Natural killer cell treated with Interleukin-12 subunit alpha and Interleukin-12 subunit beta and Interleukin-15 and Interleukin-18, amount 100 ng/mL, for 72 hours (primary cell): ENCODE measurements at regions not wholly inside any gene's neighbourhood (a gene's known extent, or its start where the extent isn't known, plus 50 kb on each side); places are given as distances from the start of the nearest gene placed in this dataset.

Source experiments
- ATAC-seq, 2 donors: fragments of 150-1000 bp; cut with Tn5 transposase in 1 of 2; sonication (Bioruptor Pico), chemical (Tn5 transposase) in 1 of 2; 2 replicates each; pipeline ENCODE4 v1.10.0; 2021
- DNase-seq: peaks from one replicate; pipeline ENCODE4 v3.0.0; 2022; ENCODE audit warnings: low spot score
- H3K27ac Mint-ChIP-seq, 2 donors: 1 replicate in 1 of 2; 2 replicates in 1 of 2; pipeline ENCODE4 v1.8.0; 2022; ENCODE audit warnings: mixed read lengths in 2 of 2, mild to moderate bottlenecking in 1 of 2, moderate library complexity in 1 of 2
- H3K27me3 Mint-ChIP-seq, 2 donors: 1 replicate in 1 of 2; 2 replicates in 1 of 2; pipeline ENCODE4 v1.8.0; 2022; ENCODE audit warnings: mixed read lengths in 2 of 2
- H3K36me3 Mint-ChIP-seq: one replicate; pipeline ENCODE4 v1.8.0; 2022; ENCODE audit warnings: mixed read lengths
- H3K4me1 Mint-ChIP-seq, 2 donors: 1 replicate in 1 of 2; 2 replicates in 1 of 2; pipeline ENCODE4 v1.8.0; 2022; ENCODE audit warnings: low read depth in 2 of 2, mixed read lengths in 2 of 2, mild to moderate bottlenecking in 1 of 2
- H3K4me3 Mint-ChIP-seq: one replicate; pipeline ENCODE4 v1.8.0; 2022; ENCODE audit warnings: mixed read lengths
- H3K9me3 Mint-ChIP-seq: 2 replicates; pipeline ENCODE4 v1.8.0; 2022; ENCODE audit warnings: mixed read lengths

- ATAC-seq = no peak
Observed at GRCh38 chr9:99305820-99306811, 84.0 kb downstream of the SEC61B start.

GRCh38 chr9:99307851-99308250 lies 85.8 kb downstream of the SEC61B start:
- Mint-ChIP-seq H3K4me3 (no peak overlapping the region), H3K36me3 (no peaks in the 10 kb centered on the region), H3K27me3 (peaks cover 10 to 22% of the 10 kb centered on the region in 2 donors), H3K9me3 (no peaks in the 10 kb centered on the region), H3K4me1 (no peaks in the 10 kb centered on the region), H3K27ac (no peak overlapping the region)
- no peak for DNase-seq
- no peak for ATAC-seq

More at GRCh38 chr9:99305820-99306811, 84.0 kb downstream of the SEC61B start:
- peaks cover 10 to 28% of the 10 kb centered on the region in 2 donors for H3K27me3 Mint-ChIP-seq
- H3K36me3 Mint-ChIP-seq = no peaks in the 10 kb centered on the region
- no peak overlapping the region for H3K4me3 Mint-ChIP-seq
- H3K4me1 Mint-ChIP-seq = no peaks in the 10 kb centered on the region
- H3K9me3 Mint-ChIP-seq = no peaks in the 10 kb centered on the region
- DNase-seq = no peak
- no peak overlapping the region for H3K27ac Mint-ChIP-seq

- no peak for ATAC-seq
- no peaks in the 10 kb centered on the region for H3K36me3 Mint-ChIP-seq
- DNase-seq = no peak
- H3K27me3 Mint-ChIP-seq = peaks cover 10 to 17% of the 10 kb centered on the region in 2 donors
- no peak overlapping the region for H3K27ac Mint-ChIP-seq
- no peaks in the 10 kb centered on the region for H3K4me1 Mint-ChIP-seq
- H3K4me3 Mint-ChIP-seq = no peak overlapping the region
- no peaks in the 10 kb centered on the region for H3K9me3 Mint-ChIP-seq
Observed at GRCh38 chr9:99309141-99309939, 87.3 kb downstream of the SEC61B start.

- DNase-seq = no peak
- peaks cover 16 to 33% of the 10 kb centered on the region in 2 donors for H3K27me3 Mint-ChIP-seq
- H3K9me3 Mint-ChIP-seq = no peaks in the 10 kb centered on the region
- no peaks in the 10 kb centered on the region for H3K36me3 Mint-ChIP-seq
- no peak for ATAC-seq
- H3K4me3 Mint-ChIP-seq = no peak overlapping the region
- H3K4me1 Mint-ChIP-seq = no peaks in the 10 kb centered on the region
- H3K27ac Mint-ChIP-seq = no peak overlapping the region
Observed at GRCh38 chr9:99312736-99313135, 90.7 kb downstream of the SEC61B start.

DNA sequence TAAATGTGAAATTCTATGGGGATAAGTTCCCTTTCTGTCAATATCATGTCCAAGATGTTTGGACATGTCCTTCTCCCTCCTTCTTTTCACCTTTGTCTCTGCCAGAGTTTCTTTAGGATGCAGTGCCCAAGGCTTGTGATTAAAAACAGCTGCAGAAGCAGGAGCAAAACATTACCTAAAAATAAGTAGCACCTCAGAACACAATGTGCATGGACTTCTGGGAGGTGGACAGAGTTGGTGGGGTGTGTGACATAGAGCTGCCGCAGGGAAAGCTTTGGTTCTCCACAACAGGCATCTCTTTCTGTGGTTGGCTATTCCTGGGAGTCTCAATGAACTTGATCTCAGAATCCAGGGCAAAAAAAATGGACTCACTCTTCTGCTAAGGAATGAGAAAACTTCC lies 97.0 kb downstream of the SEC61B start:
- Mint-ChIP-seq H3K27ac (no peak overlapping the region), H3K4me3 (no peak overlapping the region), H3K4me1 (no peaks in the 10 kb centered on the region), H3K27me3 (peaks cover 23 to 46% of the 10 kb centered on the region in 2 donors), H3K36me3 (no peaks in the 10 kb centered on the region), H3K9me3 (no peaks in the 10 kb centered on the region)
- ATAC-seq (no peak), DNase-seq (no peak)

- Mint-ChIP-seq H3K9me3 (no peaks in the 10 kb centered on the region), H3K27me3 (peaks cover 40 to 47% of the 10 kb centered on the region in 2 donors), H3K27ac (no peak overlapping the region), H3K4me3 (no peak overlapping the region), H3K4me1 (peaks cover 0 to 3% of the 10 kb centered on the region in 2 donors), H3K36me3 (no peaks in the 10 kb centered on the region)
- ATAC-seq = no peak
- DNase-seq = no peak
Observed at GRCh38 chr9:99322299-99322698, 100.2 kb downstream of the SEC61B start.

- H3K4me1 Mint-ChIP-seq = peaks cover 0 to 3% of the 10 kb centered on the region in 2 donors
Observed at GRCh38 chr9:99326112-99326916, 104.2 kb downstream of the SEC61B start.

GRCh38 chr9:99326917-99327189 lies 104.8 kb downstream of the SEC61B start:
- peaks cover 31 to 45% of the 10 kb centered on the region in 2 donors for H3K27me3 Mint-ChIP-seq
- H3K4me3 Mint-ChIP-seq = no peak overlapping the region
- H3K4me1 Mint-ChIP-seq = peaks cover 0 to 3% of the 10 kb centered on the region in 2 donors
- no peaks in the 10 kb centered on the region for H3K36me3 Mint-ChIP-seq
- no peak overlapping the region for H3K27ac Mint-ChIP-seq
- DNase-seq = no peak
- no peak for ATAC-seq
- H3K9me3 Mint-ChIP-seq = no peaks in the 10 kb centered on the region

More at GRCh38 chr9:99326112-99326916, 104.2 kb downstream of the SEC61B start:
- Mint-ChIP-seq H3K9me3 (no peaks in the 10 kb centered on the region), H3K27ac (no peak overlapping the region), H3K27me3 (peaks cover 36 to 50% of the 10 kb centered on the region in 2 donors), H3K4me3 (no peak overlapping the region), H3K36me3 (no peaks in the 10 kb centered on the region)
- no peak for DNase-seq
- ATAC-seq = no peak

- H3K9me3 Mint-ChIP-seq = no peaks in the 10 kb centered on the region
- peaks cover 0 to 3% of the 10 kb centered on the region in 2 donors for H3K4me1 Mint-ChIP-seq
- no peak for ATAC-seq
- DNase-seq = no peak
- H3K27me3 Mint-ChIP-seq = peaks cover 30 to 41% of the 10 kb centered on the region in 2 donors
- no peaks in the 10 kb centered on the region for H3K36me3 Mint-ChIP-seq
- no peak overlapping the region for H3K27ac Mint-ChIP-seq
- H3K4me3 Mint-ChIP-seq = no peak overlapping the region
Observed at GRCh38 chr9:99327667-99328066, 105.6 kb downstream of the SEC61B start.

DNA sequence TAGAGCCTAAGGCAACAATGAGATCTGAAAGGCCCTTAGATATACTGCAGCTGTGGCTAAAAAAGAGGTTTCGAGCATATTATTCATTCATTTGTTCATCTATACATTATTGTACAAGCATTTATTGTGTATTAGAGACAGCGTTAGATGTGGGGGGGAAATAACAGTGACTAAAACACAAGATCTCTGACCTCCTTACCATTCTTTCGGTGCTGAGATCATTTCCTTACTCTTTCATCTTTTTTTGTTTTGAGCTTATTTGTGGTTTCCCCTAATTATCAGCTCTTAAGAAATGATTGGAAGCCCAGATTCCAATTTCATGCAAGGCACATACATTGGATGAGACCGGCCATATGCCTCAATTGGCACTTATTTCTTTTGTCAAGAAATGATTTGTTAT lies 113.2 kb downstream of the SEC61B start:
- H3K9me3 Mint-ChIP-seq = no peaks in the 10 kb centered on the region
- H3K4me1 Mint-ChIP-seq = no peaks in the 10 kb centered on the region
- peaks cover 11 to 20% of the 10 kb centered on the region in 2 donors for H3K27me3 Mint-ChIP-seq
- no peak overlapping the region for H3K4me3 Mint-ChIP-seq
- no peak for ATAC-seq
- no peaks in the 10 kb centered on the region for H3K36me3 Mint-ChIP-seq
- no peak for DNase-seq
- H3K27ac Mint-ChIP-seq = no peak overlapping the region

- DNase-seq = no peak
- no peak for ATAC-seq
- Mint-ChIP-seq H3K9me3 (no peaks in the 10 kb centered on the region), H3K36me3 (no peaks in the 10 kb centered on the region), H3K27me3 (peaks cover 11 to 26% of the 10 kb centered on the region in 2 donors), H3K4me3 (no peak overlapping the region), H3K27ac (no peak overlapping the region), H3K4me1 (no peaks in the 10 kb centered on the region)
Observed at GRCh38 chr9:99336005-99336404, 113.9 kb downstream of the SEC61B start.

DNA sequence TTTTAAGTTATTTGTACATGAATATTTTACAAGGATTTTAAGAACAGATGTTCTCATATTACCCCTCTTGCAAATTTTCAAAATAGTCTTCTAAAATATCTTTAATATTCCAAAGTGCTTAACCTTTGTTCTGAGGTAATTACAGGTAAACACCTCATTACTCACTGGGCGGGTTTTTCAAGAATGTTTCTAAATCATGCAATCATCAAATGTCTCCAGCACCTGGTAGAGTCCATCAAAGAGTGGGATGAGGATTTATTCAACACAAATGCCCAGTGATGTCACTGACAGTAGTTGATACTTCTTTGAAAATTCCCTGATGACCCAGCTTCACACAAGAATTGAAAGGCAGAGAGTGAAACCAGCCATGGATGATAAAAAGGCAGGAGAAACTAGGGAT lies 114.4 kb downstream of the SEC61B start:
- Mint-ChIP-seq H3K9me3 (no peaks in the 10 kb centered on the region), H3K36me3 (no peaks in the 10 kb centered on the region), H3K4me1 (no peaks in the 10 kb centered on the region), H3K4me3 (no peak overlapping the region), H3K27ac (no peak overlapping the region), H3K27me3 (peaks cover 11 to 32% of the 10 kb centered on the region in 2 donors)
- no peak for DNase-seq
- no peak for ATAC-seq

DNA sequence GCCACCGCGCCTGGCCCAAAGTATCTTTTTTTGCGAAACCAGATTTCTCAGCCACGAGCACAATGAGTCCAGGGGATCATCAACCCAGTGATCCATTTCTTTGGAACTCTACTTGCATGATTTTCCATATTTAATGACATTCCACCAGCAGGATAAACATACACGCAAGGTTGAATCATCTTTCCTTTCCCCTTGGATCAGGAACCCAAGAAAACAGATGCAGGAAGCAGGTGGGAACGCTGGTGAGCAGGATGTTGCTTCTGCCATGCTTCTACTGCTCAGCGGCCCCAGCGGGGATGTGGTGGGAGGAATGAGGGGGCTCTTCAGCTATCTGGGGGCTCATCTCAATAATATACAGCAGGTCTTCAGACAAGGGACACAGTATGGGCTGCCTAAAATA lies 118.2 kb downstream of the SEC61B start:
- DNase-seq (no peak), ATAC-seq (no peak)
- Mint-ChIP-seq H3K36me3 (no peaks in the 10 kb centered on the region), H3K27me3 (peaks cover 16 to 23% of the 10 kb centered on the region in 2 donors), H3K4me3 (no peak overlapping the region), H3K4me1 (no peaks in the 10 kb centered on the region), H3K9me3 (no peaks in the 10 kb centered on the region), H3K27ac (no peak overlapping the region)
